ENCODE measurements at regions not wholly inside any gene's neighbourhood (a gene's known extent, or its start where the extent isn't known, plus 50 kb on each side); places are given as distances from the start of the nearest gene placed in this dataset.
"Not testable (repeated sequence)": the region's sequence is repeated elsewhere in the genome, so short reads cannot be mapped to it uniquely, and the experiment has no call there.

DNA sequence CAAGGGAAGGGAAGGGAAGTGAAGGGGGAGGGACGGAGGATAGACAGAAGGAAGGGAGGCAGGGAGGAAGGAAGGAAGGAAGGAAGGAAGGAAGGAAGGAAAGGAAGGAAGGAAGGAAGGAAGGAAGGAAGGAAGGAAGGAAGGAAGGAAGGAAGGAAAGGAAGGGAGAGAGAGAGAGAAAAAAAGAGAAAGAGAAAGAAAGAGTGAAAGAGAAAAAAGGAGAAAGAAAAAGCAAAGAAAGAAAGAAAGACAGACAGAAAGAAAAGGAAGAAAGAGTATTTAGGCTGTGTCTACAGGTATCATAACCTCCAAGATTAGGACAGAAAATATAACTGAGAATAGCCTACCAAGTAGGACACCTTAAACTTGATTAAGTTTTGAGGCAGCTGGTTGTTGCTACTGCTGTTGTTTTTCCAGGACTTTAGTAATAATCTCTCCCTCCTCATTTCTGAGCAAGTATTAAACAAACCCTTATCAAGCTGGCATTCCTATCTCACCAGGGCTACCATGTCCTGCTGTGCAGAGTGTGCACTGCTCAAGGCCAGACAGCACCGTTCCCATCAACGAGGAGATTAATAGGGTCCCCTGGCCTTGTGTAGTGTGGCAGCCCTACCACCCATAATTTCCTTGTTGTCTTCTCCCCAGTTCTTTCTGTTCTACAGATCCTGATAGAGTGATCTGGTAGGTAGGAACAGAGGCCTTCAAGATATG lies 90.5 kb upstream of the FHL2 start:
- DNase-seq: no peak

DNA sequence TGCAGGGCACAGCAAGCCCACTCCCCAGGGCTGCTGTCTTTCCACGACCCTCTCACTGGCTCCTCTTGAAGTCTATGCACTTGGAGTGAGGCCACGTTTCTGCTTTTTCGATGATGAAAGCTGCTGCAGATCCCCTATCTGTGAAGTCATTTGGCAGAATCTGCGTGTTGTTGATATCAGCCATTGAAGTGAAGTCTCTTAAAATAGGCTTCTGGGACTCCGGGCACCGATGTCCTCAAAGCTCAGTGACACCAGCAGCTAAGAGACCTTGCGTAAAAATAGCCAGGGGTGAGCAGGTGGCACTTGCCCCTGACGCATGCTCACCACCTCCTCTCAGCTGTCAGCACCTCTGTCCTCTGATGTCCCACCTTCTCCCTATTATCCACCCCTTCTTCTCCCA lies 89.4 kb upstream of the FHL2 start:
- no peak for DNase-seq

DNA sequence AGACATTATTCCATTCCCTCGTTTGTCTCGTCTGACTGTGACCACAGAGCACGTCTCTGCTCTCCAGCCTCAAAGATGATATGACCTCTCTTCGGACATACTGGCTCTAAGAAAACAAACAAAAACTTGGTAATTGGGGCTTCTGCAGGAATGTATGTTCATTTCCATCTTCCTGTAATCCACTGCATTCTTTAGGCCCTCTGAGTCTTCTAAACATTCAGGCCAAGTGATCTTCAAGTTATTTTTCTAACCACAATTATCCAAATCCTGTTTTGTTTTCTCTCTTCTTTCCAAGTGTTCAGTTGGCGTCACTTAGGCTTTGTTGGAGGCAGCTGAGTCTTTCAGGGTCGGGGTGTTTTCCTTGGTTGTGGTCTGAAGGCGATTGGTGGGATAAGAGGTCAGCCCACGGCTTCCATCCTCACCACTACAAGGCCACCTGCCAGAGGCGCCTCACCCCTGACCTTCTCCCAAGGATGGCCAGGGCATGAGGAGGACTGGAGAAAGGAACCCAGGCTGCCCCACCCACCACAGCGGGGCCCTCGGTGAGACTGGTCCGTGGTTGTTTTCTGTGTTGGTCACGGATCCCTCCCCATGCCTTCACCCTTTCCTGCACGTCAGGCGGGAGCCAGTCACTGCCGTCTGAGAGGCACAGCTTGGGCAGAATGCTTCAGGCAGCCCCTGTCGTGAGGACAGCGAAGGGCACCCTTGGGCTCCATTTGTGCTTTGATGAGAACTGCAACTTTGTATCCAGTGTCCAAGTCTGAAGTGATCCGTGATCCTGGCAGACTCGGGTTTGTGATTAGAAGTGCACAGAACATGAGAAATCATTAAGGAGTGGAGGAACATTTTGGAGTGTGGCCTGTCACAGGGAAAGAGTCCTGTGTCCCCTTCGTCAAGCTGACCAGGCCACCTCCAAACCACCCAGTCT lies 88.6 kb upstream of the FHL2 start:
- DNase-seq: no peak

- DNase-seq: no peak
These were observed 87.9 kb upstream of the FHL2 start for GRCh38 chr2:105486762-105487141.

DNA sequence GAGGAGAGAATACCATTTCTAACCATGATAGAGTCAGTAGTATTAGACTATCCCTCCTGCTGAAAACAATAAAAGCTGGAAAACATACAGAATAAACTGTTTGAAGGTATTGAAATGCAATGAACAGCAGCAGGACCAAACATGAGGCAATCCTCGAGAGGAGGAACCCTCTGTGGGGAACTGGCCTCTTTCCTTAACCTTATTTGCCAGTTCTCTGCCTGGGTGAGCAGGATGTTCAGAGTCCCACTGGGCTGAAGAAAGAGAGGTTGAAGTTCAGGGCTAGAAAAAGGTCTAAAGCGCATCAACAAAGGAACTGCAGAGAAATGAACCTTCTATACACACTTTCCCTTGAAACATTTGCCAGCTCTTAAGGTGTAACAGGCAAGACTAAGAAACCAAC lies 79.8 kb upstream of the FHL2 start:
- no peak for DNase-seq

GRCh38 chr2:105477050-105477620 lies 78.3 kb upstream of the FHL2 start:
- not testable (repeated sequence) for DNase-seq

DNA sequence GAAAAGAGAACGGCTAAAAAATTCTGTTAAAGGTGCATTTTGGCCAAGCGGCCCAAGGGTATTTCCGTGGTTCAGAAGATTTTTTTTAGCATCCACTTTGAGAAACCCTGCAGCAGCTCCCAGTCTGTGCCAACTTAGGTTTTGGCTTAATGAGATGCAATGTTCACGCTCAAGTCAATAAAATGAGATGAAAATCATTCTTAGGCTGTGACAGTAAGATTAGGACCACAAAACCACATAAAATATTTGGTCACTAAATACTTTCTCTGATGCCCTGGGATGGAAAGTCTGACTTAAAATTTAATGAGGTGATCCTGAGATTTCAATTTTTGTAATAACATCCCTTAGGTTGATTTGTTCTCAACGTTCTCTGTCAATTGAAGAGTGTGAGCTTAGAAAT lies 74.2 kb upstream of the FHL2 start:
- no peak for DNase-seq

DNA sequence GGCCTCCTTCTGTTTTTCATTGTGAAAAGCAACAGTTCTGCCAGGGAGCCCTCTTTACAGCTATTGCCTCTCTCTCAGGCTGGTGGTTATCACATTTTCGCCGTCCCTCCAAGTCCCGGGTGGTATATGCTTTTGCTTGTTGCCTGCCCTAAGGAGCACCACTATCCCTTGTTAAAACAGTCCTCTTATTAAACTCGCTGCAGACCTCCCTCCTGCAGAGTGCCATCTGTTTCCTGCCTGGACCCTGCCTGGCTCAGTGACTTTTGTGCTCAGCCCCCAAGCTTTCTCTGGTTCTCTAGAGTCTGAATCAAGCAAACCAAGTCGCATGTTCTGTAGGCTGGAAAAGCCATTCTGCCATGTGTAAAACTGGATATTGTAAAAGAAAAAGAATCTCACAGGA lies 72.1 kb upstream of the FHL2 start:
- no peak for DNase-seq

DNA sequence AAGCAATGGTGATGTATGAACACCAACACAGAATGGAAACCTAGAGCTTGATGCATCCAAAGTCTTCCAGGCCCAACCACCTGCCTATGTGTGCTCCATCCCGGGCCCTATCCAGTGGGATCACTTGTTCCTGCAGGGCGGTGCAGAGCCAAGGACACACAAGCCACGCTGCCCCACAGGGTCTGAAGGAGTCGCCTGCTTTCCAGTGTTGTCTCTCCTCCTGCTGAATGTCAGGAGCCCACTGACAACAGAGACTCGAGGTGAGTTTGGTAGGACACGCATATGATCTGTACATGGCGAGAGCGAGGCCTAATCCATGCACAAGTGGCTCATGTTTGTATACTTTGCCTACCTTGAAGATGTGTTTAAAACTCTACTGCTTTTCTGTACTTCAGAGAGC lies 70.9 kb upstream of the FHL2 start:
- no peak for DNase-seq

GRCh38 chr2:105468582-105469042 lies 69.8 kb upstream of the FHL2 start:
- no peak for DNase-seq

- DNase-seq: no peak
These were observed 65.5 kb upstream of the FHL2 start for GRCh38 chr2:105464325-105464724.

GRCh38 chr2:105460048-105460732 lies 61.3 kb upstream of the FHL2 start:
- DNase-seq: no peak

- DNase-seq: no peak
These were observed 59.2 kb upstream of the FHL2 start for GRCh38 chr2:105458076-105458475.

GRCh38 chr2:105455488-105456003 lies 56.7 kb upstream of the FHL2 start:
- no peak for DNase-seq

DNA sequence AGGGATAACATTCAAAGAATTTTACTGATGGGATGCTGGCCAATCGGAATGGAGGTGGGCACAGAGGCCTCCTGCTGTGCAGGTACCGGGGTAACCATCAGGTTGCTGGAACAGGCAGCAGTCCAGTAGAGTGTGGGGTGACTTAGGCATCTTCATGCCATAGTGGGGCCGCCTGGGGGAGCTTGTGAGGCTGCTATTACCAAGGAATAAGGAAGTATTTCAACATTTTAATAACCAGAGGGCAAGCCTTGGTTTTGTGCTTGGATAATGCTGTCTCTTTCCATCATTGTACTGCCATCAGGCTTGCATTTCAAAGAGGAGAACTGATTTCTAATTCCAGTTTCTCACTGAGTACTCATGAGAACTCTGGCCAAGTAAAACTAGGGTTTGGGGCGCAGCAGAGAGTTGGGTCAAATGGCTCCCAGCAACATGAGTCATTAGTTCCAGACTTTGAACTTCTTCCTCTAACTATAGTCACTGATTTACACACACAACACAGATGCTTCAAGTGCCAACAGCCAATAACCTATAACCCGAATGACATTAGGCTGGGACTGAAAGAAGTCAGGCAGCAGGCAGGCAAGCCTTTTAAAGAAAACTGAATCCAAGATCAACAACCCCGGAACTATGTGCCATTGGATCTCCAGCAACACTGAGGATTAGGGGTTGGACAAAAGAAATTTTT lies 56.1 kb upstream of the FHL2 start:
- no peak for DNase-seq

- DNase-seq: no peak
These were observed 52.8 kb upstream of the FHL2 start for GRCh38 chr2:105451571-105452166.

- DNase-seq: no peak
These were observed 51.6 kb upstream of the FHL2 start for GRCh38 chr2:105450471-105450870.

DNA sequence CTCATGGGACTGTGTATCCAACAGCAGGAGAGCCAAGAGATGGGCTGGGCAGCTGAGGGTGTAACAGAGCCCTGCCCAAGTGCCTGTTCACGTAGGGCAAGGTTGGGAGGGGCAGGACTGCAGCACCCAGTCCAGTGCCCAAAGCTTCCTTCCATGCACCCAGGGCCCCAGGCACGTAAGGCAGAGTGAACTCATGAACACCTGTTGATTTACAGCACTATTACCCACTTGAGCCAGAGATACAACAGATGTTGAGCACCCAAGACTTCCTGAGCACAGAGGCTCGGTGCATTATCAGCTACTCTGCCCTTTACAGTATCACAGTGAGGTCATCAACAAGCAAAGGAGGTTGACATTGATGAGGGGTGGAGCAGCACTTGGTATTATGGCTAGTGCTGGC lies 50.2 kb upstream of the FHL2 start:
- DNase-seq: no peak
